ENCODE measurements at regions not wholly inside any gene's neighbourhood (a gene's known extent, or its start where the extent isn't known, plus 50 kb on each side); places are given as distances from the start of the nearest gene placed in this dataset.
A peak's percentile ranks its signal among the peaks of the same experiment; 100 is the strongest.
"Not testable (repeated sequence)": the region's sequence is repeated elsewhere in the genome, so short reads cannot be mapped to it uniquely, and the experiment has no call there.

GRCh38 chr3:8355346-8355745 lies 146.3 kb upstream of the LMCD1 start:
- Mint-ChIP-seq H3K36me3 (ENCODE audit: low read depth) (peaks cover 20% of the 10 kb centered on the region), H3K4me1 (ENCODE audit: low read depth) (peaks cover 24% of the 10 kb centered on the region), H3K27ac (no peak overlapping the region), H3K27me3 (ENCODE audit: low read depth) (no peaks in the 10 kb centered on the region), H3K9me3 (peaks cover 44% of the 10 kb centered on the region), H3K4me3 (no peak overlapping the region)
- no peak for DNase-seq (ENCODE audit: low spot score)

DNA sequence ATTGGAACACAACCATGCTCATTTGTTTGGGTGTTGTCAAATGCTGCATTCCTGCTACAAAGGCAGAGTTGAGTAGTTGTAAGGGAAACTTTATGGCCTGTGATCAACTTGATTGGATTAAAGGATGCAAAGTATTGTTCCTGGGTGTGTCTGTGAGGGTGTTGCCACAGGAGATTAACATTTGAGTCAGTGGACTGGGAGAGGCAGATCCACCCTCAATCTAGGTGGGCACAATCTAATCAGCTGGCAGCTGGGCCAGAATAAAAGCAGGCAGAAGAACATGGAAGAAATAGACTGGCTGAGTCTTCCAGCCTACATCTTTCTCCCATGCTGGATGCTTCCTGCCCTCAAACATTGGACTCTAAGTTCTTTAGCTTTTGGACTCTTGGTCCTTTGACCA lies 145.6 kb upstream of the LMCD1 start:
- H3K36me3 Mint-ChIP-seq (ENCODE audit: low read depth), result peaks cover 23% of the 10 kb centered on the region
- H3K9me3 Mint-ChIP-seq, result peaks cover 51% of the 10 kb centered on the region
- DNase-seq (ENCODE audit: low spot score); H3K27me3 Mint-ChIP-seq (ENCODE audit: low read depth); H3K4me3 Mint-ChIP-seq: not testable (repeated sequence)
- peaks cover 24% of the 10 kb centered on the region for H3K4me1 Mint-ChIP-seq (ENCODE audit: low read depth)
- H3K27ac Mint-ChIP-seq, result peak overlapping the region; percentile 93

DNA sequence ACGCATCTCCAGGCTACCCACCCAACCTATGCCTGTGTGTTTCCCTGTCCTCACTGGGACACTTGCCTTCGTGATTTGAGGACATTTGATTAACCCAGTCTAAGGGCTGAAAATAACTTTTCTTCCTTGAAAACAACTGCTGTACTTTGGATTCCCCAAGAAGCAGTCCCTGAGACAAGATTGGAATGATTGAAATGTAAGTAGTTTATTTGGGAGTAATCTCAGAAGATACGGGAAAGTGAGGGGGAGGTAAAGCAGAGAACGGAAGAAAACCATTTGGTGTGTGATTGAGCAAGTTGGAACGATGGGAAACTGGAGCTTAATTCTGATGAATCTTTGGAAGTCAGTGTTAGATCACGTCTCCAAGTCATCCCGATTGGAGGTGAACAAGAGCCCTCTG lies 143.8 kb upstream of the LMCD1 start:
- Mint-ChIP-seq H3K9me3 (peaks cover 56% of the 10 kb centered on the region), H3K36me3 (ENCODE audit: low read depth) (peaks cover 25% of the 10 kb centered on the region), H3K27ac (peak overlapping the region; percentile 93), H3K27me3 (ENCODE audit: low read depth) (peaks cover 3% of the 10 kb centered on the region), H3K4me3 (peak overlapping the region; percentile 56), H3K4me1 (ENCODE audit: low read depth) (peaks cover 24% of the 10 kb centered on the region)
- DNase-seq (ENCODE audit: low spot score), result no peak

GRCh38 chr3:8359133-8359532 lies 142.5 kb upstream of the LMCD1 start:
- peaks cover 8% of the 10 kb centered on the region for H3K27me3 Mint-ChIP-seq (ENCODE audit: low read depth)
- H3K9me3 Mint-ChIP-seq, result peaks cover 51% of the 10 kb centered on the region
- peaks cover 24% of the 10 kb centered on the region for H3K4me1 Mint-ChIP-seq (ENCODE audit: low read depth)
- peak overlapping the region; percentile 52 for H3K27ac Mint-ChIP-seq
- H3K36me3 Mint-ChIP-seq (ENCODE audit: low read depth), result peaks cover 25% of the 10 kb centered on the region
- H3K4me3 Mint-ChIP-seq, result no peak overlapping the region
- no peak for DNase-seq (ENCODE audit: low spot score)

GRCh38 chr3:8363200-8363599 lies 138.4 kb upstream of the LMCD1 start:
- Mint-ChIP-seq H3K4me1 (ENCODE audit: low read depth) (no peaks in the 10 kb centered on the region), H3K27me3 (ENCODE audit: low read depth) (peaks cover 33% of the 10 kb centered on the region), H3K27ac (no peak overlapping the region), H3K9me3 (peaks cover 36% of the 10 kb centered on the region), H3K4me3 (no peak overlapping the region), H3K36me3 (ENCODE audit: low read depth) (peaks cover 12% of the 10 kb centered on the region)
- DNase-seq (ENCODE audit: low spot score), result no peak

DNA sequence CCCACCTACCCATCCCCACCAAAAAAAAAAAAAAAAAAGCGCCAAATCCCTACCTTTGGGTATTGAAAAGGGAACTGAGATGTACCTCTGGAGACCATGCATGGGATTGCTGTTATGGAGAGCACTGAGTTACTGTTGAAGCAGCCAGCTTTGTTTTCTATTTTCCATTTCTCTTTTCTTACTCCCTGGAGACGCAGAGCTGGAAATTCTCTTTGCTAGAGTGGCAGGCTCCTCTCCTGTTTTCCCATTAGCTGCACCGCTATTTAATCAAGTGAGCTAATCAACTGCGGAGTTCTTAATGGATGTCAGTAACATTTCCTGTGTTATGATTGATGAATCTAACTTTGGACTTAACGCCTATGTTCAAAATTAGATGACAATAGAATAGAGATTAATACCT lies 136.1 kb upstream of the LMCD1 start:
- Mint-ChIP-seq H3K9me3 (peaks cover 15% of the 10 kb centered on the region), H3K27me3 (ENCODE audit: low read depth) (peaks cover 41% of the 10 kb centered on the region)

DNA sequence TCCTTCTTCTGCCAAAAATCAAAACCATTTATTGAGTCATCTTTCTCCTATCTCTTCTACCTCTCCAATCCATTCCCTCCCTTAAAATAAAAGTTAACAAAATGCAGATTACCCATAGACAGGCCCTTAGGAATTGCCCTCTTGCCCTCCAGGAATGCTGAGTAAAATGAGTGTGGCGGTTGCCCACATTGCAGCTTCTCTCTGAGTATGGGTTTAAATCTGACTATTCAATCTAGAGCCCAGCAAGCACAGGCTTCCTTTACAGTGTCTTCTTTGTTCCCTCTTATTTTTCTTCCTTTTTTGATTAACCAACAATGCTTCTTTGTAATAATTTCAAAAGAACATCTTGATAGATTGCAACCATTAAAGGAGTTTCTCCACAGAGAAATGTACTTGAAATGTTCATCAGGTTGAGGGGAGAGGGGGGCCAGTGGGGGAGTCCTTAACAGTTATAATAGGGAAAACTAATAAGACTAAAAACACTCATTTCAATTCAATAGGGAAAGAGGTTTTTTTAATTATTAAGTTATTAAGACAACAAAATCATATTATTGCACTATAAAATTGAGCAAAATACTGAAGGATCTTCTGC lies 135.3 kb upstream of the LMCD1 start:
- Mint-ChIP-seq H3K36me3 (ENCODE audit: low read depth) (peaks cover 2% of the 10 kb centered on the region), H3K27ac (no peak overlapping the region), H3K4me3 (no peak overlapping the region), H3K4me1 (ENCODE audit: low read depth) (no peaks in the 10 kb centered on the region), H3K9me3 (peaks cover 7% of the 10 kb centered on the region), H3K27me3 (ENCODE audit: low read depth) (peaks cover 41% of the 10 kb centered on the region)
- no peak for DNase-seq (ENCODE audit: low spot score)

More for the DNA sequence above, 136.1 kb upstream of the LMCD1 start:
- no peak overlapping the region for H3K27ac Mint-ChIP-seq
- peaks cover 3% of the 10 kb centered on the region for H3K36me3 Mint-ChIP-seq (ENCODE audit: low read depth)
- no peaks in the 10 kb centered on the region for H3K4me1 Mint-ChIP-seq (ENCODE audit: low read depth)
- no peak overlapping the region for H3K4me3 Mint-ChIP-seq
- no peak for DNase-seq (ENCODE audit: low spot score)

DNA sequence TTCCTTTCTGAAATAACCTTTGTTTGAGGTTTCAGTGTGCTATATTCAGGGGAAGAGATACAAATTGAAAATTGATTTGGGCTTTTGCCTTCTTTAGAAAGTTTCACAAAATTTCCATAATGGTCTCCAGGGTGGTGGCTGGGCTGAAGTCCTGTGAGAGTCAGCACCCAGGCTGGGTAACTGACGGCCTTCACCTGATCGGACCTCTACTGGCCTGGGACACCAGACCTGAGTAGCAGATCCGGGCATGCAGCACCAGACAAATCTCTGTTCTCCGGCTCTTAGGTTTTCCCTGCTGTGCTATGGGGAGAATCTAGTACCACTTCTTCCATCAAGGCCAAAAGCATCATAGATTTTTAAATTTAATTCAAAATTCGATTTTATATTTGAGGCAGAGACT lies 133.0 kb upstream of the LMCD1 start:
- Mint-ChIP-seq H3K36me3 (ENCODE audit: low read depth) (no peaks in the 10 kb centered on the region), H3K27me3 (ENCODE audit: low read depth) (peaks cover 36% of the 10 kb centered on the region), H3K9me3 (peaks cover 5% of the 10 kb centered on the region), H3K4me3 (no peak overlapping the region), H3K4me1 (ENCODE audit: low read depth) (no peaks in the 10 kb centered on the region), H3K27ac (no peak overlapping the region)
- no peak for DNase-seq (ENCODE audit: low spot score)

DNA sequence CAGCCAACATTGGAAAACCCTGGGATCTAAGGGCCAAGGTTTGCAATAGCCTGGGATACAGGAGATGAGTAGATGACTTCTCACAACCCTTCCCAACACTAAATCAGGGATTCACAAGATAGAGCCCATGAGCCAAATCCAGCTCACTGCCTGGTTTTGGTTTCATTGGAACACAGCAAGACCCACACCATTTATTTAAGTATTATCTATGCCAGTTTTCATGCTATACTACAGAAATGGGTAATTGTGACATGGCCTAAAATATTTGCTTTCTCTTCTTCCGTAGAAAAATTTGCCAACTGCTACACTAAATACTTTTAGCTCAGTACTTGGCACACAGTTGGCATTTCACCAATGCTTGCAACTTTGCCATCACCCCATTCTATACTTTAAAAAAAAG lies 132.0 kb upstream of the LMCD1 start:
- Mint-ChIP-seq H3K27ac (no peak overlapping the region), H3K36me3 (ENCODE audit: low read depth) (no peaks in the 10 kb centered on the region), H3K27me3 (ENCODE audit: low read depth) (peaks cover 32% of the 10 kb centered on the region), H3K4me1 (ENCODE audit: low read depth) (no peaks in the 10 kb centered on the region), H3K9me3 (peaks cover 8% of the 10 kb centered on the region), H3K4me3 (no peak overlapping the region)
- DNase-seq (ENCODE audit: low spot score), result no peak

GRCh38 chr3:8371085-8371551 lies 130.5 kb upstream of the LMCD1 start:
- no peaks in the 10 kb centered on the region for H3K36me3 Mint-ChIP-seq (ENCODE audit: low read depth)
- peaks cover 11% of the 10 kb centered on the region for H3K9me3 Mint-ChIP-seq
- no peak for DNase-seq (ENCODE audit: low spot score)
- no peak overlapping the region for H3K4me3 Mint-ChIP-seq
- H3K27ac Mint-ChIP-seq, result no peak overlapping the region
- no peaks in the 10 kb centered on the region for H3K4me1 Mint-ChIP-seq (ENCODE audit: low read depth)
- peaks cover 31% of the 10 kb centered on the region for H3K27me3 Mint-ChIP-seq (ENCODE audit: low read depth)

DNA sequence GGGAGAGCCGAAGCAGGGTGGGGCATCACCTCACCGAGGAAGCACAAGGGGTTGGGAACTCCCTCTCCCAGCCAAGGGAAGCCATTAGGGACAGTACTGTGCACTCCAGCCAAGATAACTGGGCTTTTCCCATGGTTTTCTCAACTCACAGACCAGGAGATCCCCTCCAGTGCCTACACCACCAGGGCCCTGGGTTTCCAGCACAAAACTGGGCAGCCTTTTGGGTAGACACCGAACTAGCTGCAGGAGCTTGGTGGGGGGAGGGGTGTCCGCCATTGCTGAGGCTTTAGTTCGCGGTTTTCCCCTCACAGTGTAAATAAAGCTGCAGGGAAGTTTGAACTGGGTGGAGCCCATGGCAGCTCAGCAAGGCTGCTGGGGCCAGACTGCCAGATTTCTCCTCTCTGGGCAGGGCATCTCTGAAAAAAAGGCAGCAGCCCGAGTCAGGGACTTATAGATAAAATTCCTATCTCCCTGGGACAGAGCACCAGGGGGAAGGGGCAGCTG lies 129.6 kb upstream of the LMCD1 start:
- no peaks in the 10 kb centered on the region for H3K36me3 Mint-ChIP-seq (ENCODE audit: low read depth)
- no peaks in the 10 kb centered on the region for H3K4me1 Mint-ChIP-seq (ENCODE audit: low read depth)
- no peak overlapping the region for H3K27ac Mint-ChIP-seq
- no peak for DNase-seq (ENCODE audit: low spot score)
- H3K4me3 Mint-ChIP-seq, result no peak overlapping the region
- peaks cover 24% of the 10 kb centered on the region for H3K27me3 Mint-ChIP-seq (ENCODE audit: low read depth)
- peaks cover 15% of the 10 kb centered on the region for H3K9me3 Mint-ChIP-seq

GRCh38 chr3:8380904-8381704 lies 120.5 kb upstream of the LMCD1 start:
- H3K4me3 Mint-ChIP-seq, result no peak overlapping the region
- no peaks in the 10 kb centered on the region for H3K36me3 Mint-ChIP-seq (ENCODE audit: low read depth)
- DNase-seq (ENCODE audit: low spot score), result no peak
- H3K27me3 Mint-ChIP-seq (ENCODE audit: low read depth), result peaks cover 3% of the 10 kb centered on the region
- no peaks in the 10 kb centered on the region for H3K4me1 Mint-ChIP-seq (ENCODE audit: low read depth)
- peaks cover 6% of the 10 kb centered on the region for H3K9me3 Mint-ChIP-seq
- no peak overlapping the region for H3K27ac Mint-ChIP-seq

DNA sequence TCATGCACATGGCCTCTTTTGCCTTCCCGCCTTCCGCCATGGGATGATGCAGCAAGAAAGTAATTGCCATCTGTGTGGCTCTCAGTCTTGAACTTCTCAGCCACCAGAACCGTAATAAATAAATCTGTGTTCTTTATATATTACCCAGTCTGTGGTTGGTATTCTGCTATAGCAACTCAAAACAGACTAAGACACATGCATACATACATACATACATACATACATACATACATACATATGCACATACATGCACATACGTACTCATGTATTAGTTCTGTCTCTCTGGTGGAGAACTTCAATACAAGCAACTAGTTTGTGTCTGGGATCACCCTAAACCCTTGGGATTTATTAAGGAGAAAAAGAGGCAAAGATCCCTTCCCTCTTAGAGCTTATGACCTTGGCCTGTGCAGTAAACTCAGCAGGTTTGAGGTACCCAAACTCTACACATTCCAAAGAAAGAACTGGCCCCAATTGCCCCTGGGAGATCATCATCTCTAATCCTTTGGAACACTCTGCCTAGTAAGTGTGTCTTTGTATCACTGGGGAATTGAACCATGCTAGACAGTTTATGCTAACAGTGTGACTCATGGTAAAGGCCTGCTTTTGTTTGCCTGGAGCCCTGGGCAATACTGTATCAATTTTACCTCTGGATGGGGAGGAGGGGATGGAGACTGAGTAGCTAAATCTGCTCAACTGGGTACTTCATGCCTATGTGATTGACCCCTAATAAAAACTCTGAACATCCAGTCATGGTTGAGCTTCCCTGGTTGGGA lies 115.6 kb upstream of the LMCD1 start:
- no peaks in the 10 kb centered on the region for H3K4me1 Mint-ChIP-seq (ENCODE audit: low read depth)
- DNase-seq (ENCODE audit: low spot score), result no peak
- no peaks in the 10 kb centered on the region for H3K27me3 Mint-ChIP-seq (ENCODE audit: low read depth)
- H3K4me3 Mint-ChIP-seq, result no peak overlapping the region
- no peaks in the 10 kb centered on the region for H3K36me3 Mint-ChIP-seq (ENCODE audit: low read depth)
- no peak overlapping the region for H3K27ac Mint-ChIP-seq
- H3K9me3 Mint-ChIP-seq, result peaks cover 3% of the 10 kb centered on the region

DNA sequence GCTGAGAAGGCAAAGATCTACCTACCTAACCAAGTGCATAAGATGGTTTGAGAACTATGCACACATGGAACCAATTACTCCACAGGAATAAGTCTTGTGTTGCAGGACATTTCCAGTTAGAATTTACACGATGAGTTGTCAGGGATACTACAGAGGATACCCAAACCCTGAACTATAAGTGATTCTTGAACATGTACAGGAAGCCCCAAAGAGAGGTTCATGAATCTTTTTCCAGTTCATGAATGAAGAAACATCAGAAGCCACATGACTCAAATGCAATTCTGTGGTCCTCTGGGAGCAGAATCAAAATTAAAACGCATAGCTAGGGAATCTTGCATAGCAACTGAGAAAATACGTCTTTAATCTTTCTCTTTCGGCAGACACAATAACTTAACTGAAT lies 114.1 kb upstream of the LMCD1 start:
- H3K4me3 Mint-ChIP-seq, result no peak overlapping the region
- peaks cover 3% of the 10 kb centered on the region for H3K9me3 Mint-ChIP-seq
- H3K27ac Mint-ChIP-seq, result no peak overlapping the region
- no peaks in the 10 kb centered on the region for H3K27me3 Mint-ChIP-seq (ENCODE audit: low read depth)
- no peaks in the 10 kb centered on the region for H3K4me1 Mint-ChIP-seq (ENCODE audit: low read depth)
- DNase-seq (ENCODE audit: low spot score), result no peak
- no peaks in the 10 kb centered on the region for H3K36me3 Mint-ChIP-seq (ENCODE audit: low read depth)
